ENCODE measurements at regions not wholly inside any gene's neighbourhood (a gene's known extent, or its start where the extent isn't known, plus 50 kb on each side); places are given as distances from the start of the nearest gene placed in this dataset.
"Not testable (repeated sequence)": the region's sequence is repeated elsewhere in the genome, so short reads cannot be mapped to it uniquely, and the experiment has no call there.

- no peak for DNase-seq
Measured at GRCh38 chr6:92485487-92485886, 933.9 kb downstream of the EPHA7 start.

GRCh38 chr6:92479831-92480230 is 939.5 kb downstream of the EPHA7 start:
- DNase-seq, result no peak

DNA sequence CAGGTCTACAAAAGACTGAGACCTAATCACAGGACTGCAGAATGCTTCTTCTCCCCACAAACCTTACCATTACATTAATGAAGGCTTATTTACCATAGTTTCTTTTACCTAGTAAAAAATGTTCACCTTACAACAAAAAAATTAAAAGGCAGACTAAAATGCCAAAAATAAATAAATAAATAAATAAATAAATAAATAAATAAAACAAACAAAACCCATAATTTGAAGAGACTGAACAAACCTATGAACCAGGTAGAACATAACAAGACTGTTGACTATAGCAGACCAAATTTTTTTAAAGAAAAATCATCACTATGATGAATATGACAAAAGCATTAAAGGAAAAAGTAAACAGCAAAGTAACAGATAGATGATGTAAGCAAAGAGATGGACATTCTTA is 946.3 kb downstream of the EPHA7 start:
- DNase-seq, result no peak

GRCh38 chr6:92469186-92469828 is 950.1 kb downstream of the EPHA7 start:
- no peak for DNase-seq

GRCh38 chr6:92468066-92468465 is 951.3 kb downstream of the EPHA7 start:
- DNase-seq, result no peak

GRCh38 chr6:92460133-92460532 is 959.2 kb downstream of the EPHA7 start:
- DNase-seq, result no peak

DNA sequence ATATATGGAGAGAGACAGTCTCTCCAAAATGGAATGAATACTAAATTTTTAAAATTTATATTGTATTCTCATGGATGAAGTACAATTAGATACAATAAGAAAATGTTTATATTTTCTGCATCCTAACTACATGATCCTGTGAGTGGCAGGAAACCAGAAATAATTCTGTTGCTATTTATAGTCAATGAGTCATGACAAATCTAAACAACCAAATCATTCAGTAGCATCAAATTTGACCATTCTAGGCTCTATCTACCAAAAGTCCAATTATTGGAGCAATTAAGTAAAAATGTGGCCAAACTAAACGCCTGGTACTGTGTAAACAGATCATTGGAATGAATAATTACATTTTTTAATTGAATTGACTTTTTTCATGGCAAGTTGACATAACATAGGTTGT is 959.8 kb downstream of the EPHA7 start:
- no peak for DNase-seq

DNA sequence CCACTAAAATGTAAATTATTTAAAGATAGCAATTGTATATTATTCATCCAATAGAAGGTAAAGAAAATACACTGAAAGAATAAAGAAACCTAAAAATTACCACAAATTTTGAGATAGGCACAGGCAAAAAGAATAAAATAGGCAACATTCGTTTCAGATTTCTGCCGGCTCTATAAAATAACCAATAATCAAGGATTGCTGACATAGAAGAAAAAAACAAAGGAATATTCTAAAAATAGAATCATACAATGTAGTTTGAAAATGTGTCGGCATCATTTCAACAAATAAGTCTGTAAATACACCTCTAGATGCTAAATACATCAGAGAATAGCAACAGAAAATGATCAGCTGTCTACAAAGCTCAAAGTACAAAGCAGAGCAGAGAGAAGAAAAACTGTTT is 973.3 kb downstream of the EPHA7 start:
- no peak for DNase-seq

GRCh38 chr6:92433911-92434310 is 985.4 kb downstream of the EPHA7 start:
- DNase-seq, result no peak

DNA sequence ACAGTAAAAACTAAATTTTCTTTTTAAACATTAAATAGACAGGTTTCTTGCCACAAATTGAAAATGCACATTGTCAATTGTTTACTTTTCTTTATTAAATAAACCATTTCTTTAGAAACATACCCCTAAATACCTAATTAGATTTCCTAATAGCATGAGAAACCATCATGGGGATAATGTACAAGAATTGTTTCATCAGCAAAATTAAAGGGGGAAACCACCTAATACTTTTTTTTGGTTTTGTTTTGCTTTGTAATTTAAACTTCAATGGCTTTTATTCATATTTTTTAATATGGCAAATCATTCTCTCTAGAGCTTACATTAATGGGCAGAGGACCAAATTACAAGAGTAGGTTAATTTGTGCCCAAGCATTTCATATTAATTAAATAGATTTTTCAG is 987.9 kb downstream of the EPHA7 start:
- no peak for DNase-seq

- DNase-seq, result no peak
Measured at GRCh38 chr6:92428448-92428847, 990.9 kb downstream of the EPHA7 start.

DNA sequence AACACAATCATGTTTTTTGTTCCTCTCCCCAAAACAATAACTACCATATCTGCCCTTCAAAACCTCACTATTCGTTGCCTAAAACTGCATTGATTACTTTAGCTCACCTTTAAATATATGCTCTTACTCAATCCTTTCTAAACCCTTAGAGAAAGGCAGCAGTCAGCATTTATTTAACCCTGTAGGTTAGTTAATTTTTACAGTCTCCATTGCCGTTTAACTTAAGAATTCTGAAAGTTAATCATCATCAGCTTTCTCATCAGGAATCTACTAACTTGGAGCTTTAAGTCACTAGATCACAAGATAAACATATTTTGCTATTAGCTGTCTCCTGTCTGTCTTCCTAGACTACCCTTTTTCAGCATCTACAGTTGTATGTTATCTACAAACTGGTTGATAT is 991.9 kb downstream of the EPHA7 start:
- no peak for DNase-seq

DNA sequence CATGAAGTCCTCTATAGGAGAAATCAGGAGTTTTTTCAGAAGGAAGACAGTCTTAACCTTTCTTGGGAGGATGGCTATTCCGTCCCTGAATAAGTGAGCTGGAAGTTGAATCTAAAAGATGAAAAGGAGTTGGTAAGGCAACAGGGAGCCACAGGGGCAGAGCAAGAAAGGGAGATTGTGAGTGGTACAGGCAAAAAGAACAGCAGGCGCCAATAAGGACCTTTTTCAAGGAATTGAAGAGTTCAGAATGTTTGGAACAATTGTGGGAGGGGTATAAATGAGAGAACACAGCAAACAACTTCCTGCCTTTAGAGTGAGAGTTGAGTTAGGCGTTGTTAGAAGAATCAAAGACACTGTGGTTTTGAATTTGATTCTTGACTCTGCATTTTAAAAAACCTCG is 1003.7 kb downstream of the EPHA7 start:
- no peak for DNase-seq

GRCh38 chr6:92408350-92408749 is 1011.0 kb downstream of the EPHA7 start:
- no peak for DNase-seq

DNA sequence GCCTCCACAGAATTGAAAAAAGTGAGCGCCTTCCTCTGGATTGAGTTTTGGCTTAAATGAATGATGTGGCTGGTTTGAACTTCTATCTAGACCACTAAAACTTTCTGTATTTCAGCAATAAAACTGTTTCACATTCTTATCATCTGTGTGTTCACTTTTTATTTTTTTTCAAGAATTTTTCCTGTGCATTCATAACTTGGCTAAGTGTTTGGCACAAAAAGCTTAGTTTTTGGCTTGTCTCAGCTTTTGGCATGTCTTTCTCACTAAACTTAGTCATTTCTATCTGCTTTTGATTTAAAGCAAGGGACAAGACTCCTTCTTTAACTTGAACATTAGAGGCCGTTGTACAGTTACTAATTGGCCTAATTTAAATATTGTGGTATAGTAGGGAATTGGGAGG is 1015.1 kb downstream of the EPHA7 start:
- DNase-seq, result no peak

GRCh38 chr6:92399911-92400310 is 1019.4 kb downstream of the EPHA7 start:
- DNase-seq, result no peak

- DNase-seq, result not testable (repeated sequence)
Measured at GRCh38 chr6:92388706-92389105, 1030.7 kb downstream of the EPHA7 start.

GRCh38 chr6:92380803-92381601 is 1038.4 kb downstream of the EPHA7 start:
- DNase-seq, result no peak

DNA sequence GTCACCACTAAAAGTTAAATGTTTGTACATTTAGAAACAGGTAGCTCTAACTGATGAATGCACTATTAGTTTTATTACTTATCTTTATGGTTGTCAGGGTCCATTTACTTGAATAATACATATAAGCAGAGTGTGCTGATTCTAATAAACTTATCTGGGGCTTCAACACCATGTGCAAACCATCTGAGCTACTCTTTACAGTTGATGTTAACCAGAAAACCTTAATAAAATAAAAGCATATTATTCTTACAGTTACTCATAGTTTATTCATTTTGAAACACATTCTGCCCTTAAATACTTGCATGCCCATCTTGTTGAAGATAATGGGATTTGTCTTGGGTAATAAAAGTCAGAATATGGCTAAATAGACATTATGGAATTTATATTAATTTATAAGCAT is 1042.2 kb downstream of the EPHA7 start:
- no peak for DNase-seq

GRCh38 chr6:92376691-92377090 is 1042.7 kb downstream of the EPHA7 start:
- DNase-seq, result no peak

- DNase-seq, result no peak
Measured at GRCh38 chr6:92371211-92372208, 1047.8 kb downstream of the EPHA7 start.

DNA sequence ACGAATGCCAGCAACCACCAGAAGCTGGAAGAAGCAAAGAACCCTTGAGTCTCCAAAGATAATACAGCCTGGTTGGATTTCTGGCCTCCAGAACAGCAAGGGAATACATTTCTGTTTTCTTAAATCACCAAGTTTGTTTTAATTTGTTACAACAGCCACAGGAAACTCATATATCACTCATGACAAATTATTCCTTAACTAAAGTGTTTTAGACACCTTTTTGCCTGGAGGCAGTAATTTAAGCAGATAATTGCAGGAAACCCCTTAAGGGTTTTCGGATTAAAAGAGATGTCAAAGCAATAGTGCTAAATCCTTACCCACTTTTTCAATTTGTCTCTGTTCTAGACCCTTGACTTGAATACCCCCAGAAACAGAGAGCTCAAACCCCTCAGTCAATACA is 1050.0 kb downstream of the EPHA7 start:
- DNase-seq, result no peak

GRCh38 chr6:92364948-92365541 is 1054.3 kb downstream of the EPHA7 start:
- DNase-seq, result no peak

Measured in activated CD8-positive, alpha-beta memory T cell treated with anti-CD3 and anti-CD28 coated beads for 24 hours (primary cell).